M059J (cell line): ENCODE measurements at regions not wholly inside any gene's neighbourhood (a gene's known extent, or its start where the extent isn't known, plus 50 kb on each side); places are given as distances from the start of the nearest gene placed in this dataset.

Source experiments
- DNase-seq: peaks from one replicate; pipeline ENCODE4 v3.0.0-alpha.2; 2012; ENCODE audit warnings: low read depth

GRCh38 chr17:62913991-62914570, 52.0 kb upstream of the TANC2 start:
- DNase-seq = no peak

GRCh38 chr17:62912363-62912762, 53.7 kb upstream of the TANC2 start:
- no peak for DNase-seq

GRCh38 chr17:62911114-62911513, 54.9 kb upstream of the TANC2 start:
- DNase-seq = no peak

- no peak for DNase-seq
Observed at GRCh38 chr17:62910277-62910676, 55.8 kb upstream of the TANC2 start.

- no peak for DNase-seq
Observed at GRCh38 chr17:62907961-62908360, 58.1 kb upstream of the TANC2 start.

- DNase-seq = no peak
Observed at GRCh38 chr17:62906881-62907280, 59.2 kb upstream of the TANC2 start.

- no peak for DNase-seq
Observed at GRCh38 chr17:62905233-62905632, 60.8 kb upstream of the TANC2 start.

GRCh38 chr17:62902531-62903220, 63.4 kb upstream of the TANC2 start:
- no peak for DNase-seq

GRCh38 chr17:62901544-62901943, 64.5 kb upstream of the TANC2 start:
- no peak for DNase-seq

- no peak for DNase-seq
Observed at GRCh38 chr17:62900096-62900495, 65.9 kb upstream of the TANC2 start.

GRCh38 chr17:62899361-62899760, 66.7 kb upstream of the TANC2 start:
- no peak for DNase-seq

- peak; percentile 66 for DNase-seq
Observed at GRCh38 chr17:62898239-62898864, 67.7 kb upstream of the TANC2 start.

GRCh38 chr17:62897706-62898105, 68.3 kb upstream of the TANC2 start:
- peak; percentile 20 for DNase-seq

- DNase-seq = peak; percentile 53
Observed at GRCh38 chr17:62895320-62896301, 70.4 kb upstream of the TANC2 start.

- peak; percentile 92 for DNase-seq
Observed at GRCh38 chr17:62892870-62893338, 73.1 kb upstream of the TANC2 start.

- DNase-seq = no peak
Observed at GRCh38 chr17:62892061-62892675, 73.9 kb upstream of the TANC2 start.

GRCh38 chr17:62891659-62892058, 74.4 kb upstream of the TANC2 start:
- no peak for DNase-seq

- DNase-seq = no peak
Observed at GRCh38 chr17:62888765-62889164, 77.3 kb upstream of the TANC2 start.

GRCh38 chr17:62888148-62888547, 77.9 kb upstream of the TANC2 start:
- DNase-seq = no peak

GRCh38 chr17:62887437-62887836, 78.6 kb upstream of the TANC2 start:
- no peak for DNase-seq

- no peak for DNase-seq
Observed at GRCh38 chr17:62884781-62885180, 76.7 kb upstream of the MARCHF10 start.

GRCh38 chr17:62882878-62883277, 74.8 kb upstream of the MARCHF10 start:
- no peak for DNase-seq
